ENCODE measurements at regions not wholly inside any gene's neighbourhood (a gene's known extent, or its start where the extent isn't known, plus 50 kb on each side); places are given as distances from the start of the nearest gene placed in this dataset.

- no peak for TF ChIP-seq POLR2AphosphoS5 (IDR thresholded peaks at IDR 0.05; ENCODE audit: low read depth, low read length)
- no peak for TF ChIP-seq TAF1 (IDR thresholded peaks at IDR 0.05; ENCODE audit: borderline replicate concordance, insufficient read depth, low read length)
- no peak for TF ChIP-seq REST (IDR thresholded peaks at IDR 0.05; ENCODE audit: insufficient read depth in 1 of 2, low read depth in 2 of 2, low read length in 2 of 2)
Observed at GRCh38 chr10:33414841-33415240, 80.4 kb upstream of the NRP1 start.

All from PFSK-1 (cell line).